Liver (tissue), 8 donors: ENCODE measurements at regions not wholly inside any gene's neighbourhood (a gene's known extent, or its start where the extent isn't known, plus 50 kb on each side); places are given as distances from the start of the nearest gene placed in this dataset.

Source experiments
- DNase-seq: peaks from one replicate; pipeline ENCODE4 v3.0.0-alpha.2; 2017; ENCODE audit warnings: low spot score
- H3K27ac ChIP-seq, 2 donors: one replicate each; pipeline ENCODE4 v1.7.0; 2013; ENCODE audit warnings: inconsistent platforms in 2 of 2, low read length in 2 of 2, control low read depth in 1 of 2, low read depth in 1 of 2, mild to moderate bottlenecking in 1 of 2
- H3K27me3 ChIP-seq, 4 donors: one replicate each; pipeline versions ENCODE4 v1.6.1 to v1.7.0; 2013; ENCODE audit warnings: low read length in 3 of 4, inconsistent platforms in 1 of 4, mild to moderate bottlenecking in 1 of 4, moderate library complexity in 1 of 4; ENCODE audit not compliant: control insufficient read depth in 4 of 4, insufficient read depth in 4 of 4
- H3K36me3 ChIP-seq, 4 donors: one replicate each; pipeline versions ENCODE4 v1.6.1 to v1.7.0; 2013; ENCODE audit warnings: low read length in 3 of 4, mild to moderate bottlenecking in 3 of 4, low read depth in 1 of 4, moderate library complexity in 1 of 4; ENCODE audit not compliant: control insufficient read depth in 4 of 4, insufficient read depth in 3 of 4
- H3K4me1 ChIP-seq, 4 donors: one replicate each; pipeline versions ENCODE4 v1.6.1 to v1.7.0; 2013; ENCODE audit warnings: low read length in 3 of 4, mild to moderate bottlenecking in 3 of 4, moderate library complexity in 1 of 4; ENCODE audit not compliant: control insufficient read depth in 4 of 4, insufficient read depth in 4 of 4
- H3K4me3 ChIP-seq, 3 donors: one replicate each; pipeline versions ENCODE4 v1.6.1 to v1.7.0; 2013; ENCODE audit warnings: low read length in 3 of 3, control low read depth in 1 of 3, low read depth in 1 of 3, mild to moderate bottlenecking in 1 of 3
- H3K9ac ChIP-seq, 2 donors: one replicate each; pipeline ENCODE4 v1.7.0; 2013; ENCODE audit warnings: low read length in 2 of 2, mild to moderate bottlenecking in 2 of 2, moderate library complexity in 2 of 2, control low read depth in 1 of 2, low read depth in 1 of 2
- H3K9me3 ChIP-seq, 4 donors: one replicate each; pipeline versions ENCODE4 v1.6.1 to v1.7.0; 2013; ENCODE audit warnings: low read length in 3 of 4; ENCODE audit not compliant: control insufficient read depth in 4 of 4
- ATF3 ChIP-seq: IDR thresholded peaks from 2 replicates; pipeline ENCODE4 v1.6.1; 2016; ENCODE audit warnings: antibody characterized with exemption
- CTCF ChIP-seq: fragments of 150-350 bp; IDR thresholded peaks from 2 replicates; pipeline ENCODE4 v1.5.1; 2017; ENCODE audit warnings: improper control_type of control experiment, low read depth, low read length; ENCODE audit not compliant: missing input control
- EGR1 ChIP-seq, 2 donors: IDR thresholded peaks; 2 replicates each; pipeline ENCODE4 v1.6.1; 2016 to 2018; ENCODE audit warnings: antibody characterized with exemption in 2 of 2, low read depth in 2 of 2
- FOXA1 ChIP-seq: IDR thresholded peaks from 2 replicates; pipeline ENCODE4 v1.6.1; 2016; ENCODE audit warnings: antibody characterized with exemption
- FOXA2 ChIP-seq: IDR thresholded peaks from 2 replicates; pipeline ENCODE4 v1.6.1; 2016; ENCODE audit warnings: antibody characterized with exemption
- GABPA ChIP-seq, 2 donors: IDR thresholded peaks in 1 of 2; conservative IDR thresholded peaks in 1 of 2; 2 replicates each; pipeline ENCODE4 v1.6.1; 2016; ENCODE audit warnings: antibody characterized with exemption in 2 of 2, mild to moderate bottlenecking in 1 of 2, moderate library complexity in 1 of 2
- HNF4A ChIP-seq, 2 donors: conservative IDR thresholded peaks; 2 replicates each; pipeline ENCODE4 v1.6.1; 2016; ENCODE audit warnings: antibody characterized with exemption in 2 of 2, mild to moderate bottlenecking in 2 of 2
- HNF4G ChIP-seq: IDR thresholded peaks from 2 replicates; pipeline ENCODE4 v1.6.1; 2016; ENCODE audit warnings: antibody characterized with exemption
- JUND ChIP-seq, 2 donors: IDR thresholded peaks; 2 replicates each; pipeline ENCODE4 v1.6.1; 2016; ENCODE audit warnings: antibody characterized with exemption in 2 of 2
- NR2F2 ChIP-seq: IDR thresholded peaks from 2 replicates; pipeline ENCODE4 v1.6.1; 2016; ENCODE audit warnings: antibody characterized with exemption
- RAD21 ChIP-seq, 2 donors: IDR thresholded peaks; 2 replicates each; pipeline ENCODE4 v1.6.1; 2016; ENCODE audit warnings: antibody characterized with exemption in 2 of 2, mild to moderate bottlenecking in 2 of 2
- RXRA ChIP-seq, 2 donors: IDR thresholded peaks; 2 replicates each; pipeline ENCODE4 v1.6.1; 2017 to 2018; ENCODE audit warnings: antibody characterized with exemption in 2 of 2, mild to moderate bottlenecking in 1 of 2
- SP1 ChIP-seq: IDR thresholded peaks from 2 replicates; pipeline ENCODE4 v1.6.1; 2018; ENCODE audit warnings: antibody characterized with exemption, mild to moderate bottlenecking
- TAF1 ChIP-seq: conservative IDR thresholded peaks from 2 replicates; pipeline ENCODE4 v1.6.1; 2016; ENCODE audit warnings: antibody characterized with exemption, mild to moderate bottlenecking
- YY1 ChIP-seq: IDR thresholded peaks from 2 replicates; pipeline ENCODE4 v1.6.1; 2016; ENCODE audit warnings: antibody characterized with exemption, mild to moderate bottlenecking
- whole genome bisulfite sequencing: extraction: QIAGEN DNeasy Blood & Tissue Kit; methylation state at CpG from one replicate; pipeline ENCODE4 v1.1.7; 2013; 5-methylcytosine and 5-hydroxymethylcytosine counted together
- TF ChIP-seq, protein P1 (sequence below): IDR thresholded peaks from 2 replicates; pipeline ENCODE4 v1.6.1; 2016; ENCODE audit warnings: antibody characterized with exemption
- TF ChIP-seq, protein P2 (sequence below): IDR thresholded peaks from 2 replicates; pipeline ENCODE4 v1.6.1; 2016; ENCODE audit warnings: antibody characterized with exemption
- TF ChIP-seq, protein P3 (sequence below): IDR thresholded peaks from 2 replicates; pipeline ENCODE4 v1.6.1; 2016; ENCODE audit warnings: antibody characterized with exemption, mild to moderate bottlenecking
- donor health status: healthy.
- donor health status: healthy.
- donor health status: healthy.
- donor health status: healthy.
- donor health status: healthy.

DNA sequence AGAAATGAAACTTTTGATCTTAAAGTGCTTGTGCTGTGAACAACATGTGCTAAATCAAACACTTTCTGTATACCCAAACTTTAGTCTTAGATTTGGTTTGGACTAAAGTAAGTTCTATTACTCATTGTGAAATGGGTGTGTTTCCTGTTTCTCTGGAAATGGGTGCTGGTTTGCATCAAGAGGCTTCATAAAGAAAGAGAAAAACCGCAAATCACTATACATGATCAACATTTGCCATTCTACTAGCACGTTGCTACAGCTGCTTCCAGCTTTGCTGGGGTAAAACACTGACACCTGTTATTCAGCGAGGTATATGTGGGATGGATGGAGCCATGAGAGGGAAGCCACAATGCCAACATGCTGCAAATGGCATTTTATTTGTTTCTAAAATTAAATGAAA lies 547.0 kb upstream of the ACVR2A start:
- no peak for TF ChIP-seq NR2F2
- TF ChIP-seq HNF4G: no peak
- no peak for TF ChIP-seq FOXA2
- no peak for TF ChIP-seq EGR1 (IDR thresholded peaks at IDR 0.05; ENCODE audit: low read depth in 2 of 2)
- TF ChIP-seq JUND (IDR thresholded peaks at IDR 0.05): no peak
- no peak for TF ChIP-seq GABPA (IDR thresholded peaks at IDR 0.05 in 1 of 2, conservative IDR thresholded peaks at IDR 0.05 in 1 of 2)
- TF ChIP-seq RAD21 (IDR thresholded peaks at IDR 0.05): no peak
- TF ChIP-seq ATF3: no peak
- no peak for TF ChIP-seq YY1
- TF ChIP-seq, protein P1, sequence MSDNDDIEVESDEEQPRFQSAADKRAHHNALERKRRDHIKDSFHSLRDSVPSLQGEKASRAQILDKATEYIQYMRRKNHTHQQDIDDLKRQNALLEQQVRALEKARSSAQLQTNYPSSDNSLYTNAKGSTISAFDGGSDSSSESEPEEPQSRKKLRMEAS: no peak
- no peak for TF ChIP-seq FOXA1
- TF ChIP-seq, protein P2, sequence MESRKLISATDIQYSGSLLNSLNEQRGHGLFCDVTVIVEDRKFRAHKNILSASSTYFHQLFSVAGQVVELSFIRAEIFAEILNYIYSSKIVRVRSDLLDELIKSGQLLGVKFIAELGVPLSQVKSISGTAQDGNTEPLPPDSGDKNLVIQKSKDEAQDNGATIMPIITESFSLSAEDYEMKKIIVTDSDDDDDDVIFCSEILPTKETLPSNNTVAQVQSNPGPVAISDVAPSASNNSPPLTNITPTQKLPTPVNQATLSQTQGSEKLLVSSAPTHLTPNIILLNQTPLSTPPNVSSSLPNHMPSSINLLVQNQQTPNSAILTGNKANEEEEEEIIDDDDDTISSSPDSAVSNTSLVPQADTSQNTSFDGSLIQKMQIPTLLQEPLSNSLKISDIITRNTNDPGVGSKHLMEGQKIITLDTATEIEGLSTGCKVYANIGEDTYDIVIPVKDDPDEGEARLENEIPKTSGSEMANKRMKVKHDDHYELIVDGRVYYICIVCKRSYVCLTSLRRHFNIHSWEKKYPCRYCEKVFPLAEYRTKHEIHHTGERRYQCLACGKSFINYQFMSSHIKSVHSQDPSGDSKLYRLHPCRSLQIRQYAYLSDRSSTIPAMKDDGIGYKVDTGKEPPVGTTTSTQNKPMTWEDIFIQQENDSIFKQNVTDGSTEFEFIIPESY: no peak
- TF ChIP-seq HNF4A (conservative IDR thresholded peaks at IDR 0.05): no peak
- no peak for TF ChIP-seq RXRA (IDR thresholded peaks at IDR 0.05)
- no peak for TF ChIP-seq CTCF
- TF ChIP-seq, protein P3, sequence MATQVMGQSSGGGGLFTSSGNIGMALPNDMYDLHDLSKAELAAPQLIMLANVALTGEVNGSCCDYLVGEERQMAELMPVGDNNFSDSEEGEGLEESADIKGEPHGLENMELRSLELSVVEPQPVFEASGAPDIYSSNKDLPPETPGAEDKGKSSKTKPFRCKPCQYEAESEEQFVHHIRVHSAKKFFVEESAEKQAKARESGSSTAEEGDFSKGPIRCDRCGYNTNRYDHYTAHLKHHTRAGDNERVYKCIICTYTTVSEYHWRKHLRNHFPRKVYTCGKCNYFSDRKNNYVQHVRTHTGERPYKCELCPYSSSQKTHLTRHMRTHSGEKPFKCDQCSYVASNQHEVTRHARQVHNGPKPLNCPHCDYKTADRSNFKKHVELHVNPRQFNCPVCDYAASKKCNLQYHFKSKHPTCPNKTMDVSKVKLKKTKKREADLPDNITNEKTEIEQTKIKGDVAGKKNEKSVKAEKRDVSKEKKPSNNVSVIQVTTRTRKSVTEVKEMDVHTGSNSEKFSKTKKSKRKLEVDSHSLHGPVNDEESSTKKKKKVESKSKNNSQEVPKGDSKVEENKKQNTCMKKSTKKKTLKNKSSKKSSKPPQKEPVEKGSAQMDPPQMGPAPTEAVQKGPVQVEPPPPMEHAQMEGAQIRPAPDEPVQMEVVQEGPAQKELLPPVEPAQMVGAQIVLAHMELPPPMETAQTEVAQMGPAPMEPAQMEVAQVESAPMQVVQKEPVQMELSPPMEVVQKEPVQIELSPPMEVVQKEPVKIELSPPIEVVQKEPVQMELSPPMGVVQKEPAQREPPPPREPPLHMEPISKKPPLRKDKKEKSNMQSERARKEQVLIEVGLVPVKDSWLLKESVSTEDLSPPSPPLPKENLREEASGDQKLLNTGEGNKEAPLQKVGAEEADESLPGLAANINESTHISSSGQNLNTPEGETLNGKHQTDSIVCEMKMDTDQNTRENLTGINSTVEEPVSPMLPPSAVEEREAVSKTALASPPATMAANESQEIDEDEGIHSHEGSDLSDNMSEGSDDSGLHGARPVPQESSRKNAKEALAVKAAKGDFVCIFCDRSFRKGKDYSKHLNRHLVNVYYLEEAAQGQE: no peak
- TF ChIP-seq SP1: no peak
- TF ChIP-seq TAF1: no peak
- 87% methylated on average over 3 of the region's 3 CpGs for WGBS

More for the DNA sequence above, 547.0 kb upstream of the ACVR2A start:
- Histone ChIP-seq H3K27me3 (no peaks in the 10 kb centered on the region), H3K9me3 (no peaks in the 10 kb centered on the region), H3K27ac (no peak overlapping the region), H3K4me1 (no peaks in the 10 kb centered on the region), H3K4me3 (no peak overlapping the region), H3K9ac (no peak overlapping the region), H3K36me3 (no peaks in the 10 kb centered on the region)
- DNase-seq: no peak
